ENCODE measurements at regions not wholly inside any gene's neighbourhood (a gene's known extent, or its start where the extent isn't known, plus 50 kb on each side); places are given as distances from the start of the nearest gene placed in this dataset.

DNA sequence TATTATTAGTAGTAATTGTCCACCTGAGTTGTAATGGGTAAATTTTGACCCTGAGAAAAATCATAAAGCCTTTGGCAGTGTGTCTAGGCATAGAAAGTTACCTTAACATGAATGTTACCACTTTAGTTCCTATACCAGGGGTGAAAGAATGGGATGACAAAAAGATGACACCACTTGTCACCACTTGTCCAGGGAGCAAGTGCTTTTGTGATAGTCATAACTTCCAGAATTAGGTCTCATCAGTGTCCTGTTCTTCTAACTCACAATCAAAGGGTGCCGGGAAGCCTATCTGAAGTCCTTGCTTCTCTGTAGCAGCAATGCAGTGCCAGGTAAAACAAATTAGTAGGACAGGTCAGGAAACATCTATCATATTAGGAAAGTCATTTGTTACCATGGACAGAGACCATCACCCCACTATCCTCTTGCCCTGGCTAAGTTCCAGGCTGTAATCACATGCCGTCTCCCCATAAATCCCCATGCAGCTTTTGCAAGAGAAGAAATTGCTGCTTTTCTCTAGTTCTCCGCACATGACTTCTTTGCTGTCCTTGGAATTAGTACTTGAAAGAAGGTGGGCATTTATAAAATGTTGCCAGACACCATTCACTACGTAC, 156.5 kb upstream of the SGCD start:
- Histone ChIP-seq H3K4me1 (ENCODE audit: control insufficient read depth in 4 of 4, insufficient read depth in 4 of 4, low read length in 3 of 4) (no peaks in the 10 kb centered on the region), H3K27me3 (ENCODE audit: control insufficient read depth in 4 of 4, insufficient read depth in 4 of 4, low read length in 3 of 4) (no peaks in the 10 kb centered on the region), H3K27ac (ENCODE audit: low read depth in 1 of 2, low read length in 2 of 2) (no peak overlapping the region), H3K4me3 (ENCODE audit: low read depth in 1 of 3, low read length in 3 of 3) (no peak overlapping the region), H3K9ac (ENCODE audit: low read depth in 1 of 2, low read length in 2 of 2) (no peak overlapping the region), H3K36me3 (ENCODE audit: control insufficient read depth in 4 of 4, insufficient read depth in 3 of 4, low read depth in 1 of 4, low read length in 3 of 4) (no peaks in the 10 kb centered on the region), H3K9me3 (ENCODE audit: control insufficient read depth in 4 of 4, low read length in 3 of 4) (no peaks in the 10 kb centered on the region)
- no peak for DNase-seq (ENCODE audit: low spot score)
- 87% methylated on average over 4 of the region's 4 CpGs for WGBS
- TF ChIP-seq YY1 (IDR thresholded peaks at IDR 0.05) (no peak), TAF1 (conservative IDR thresholded peaks at IDR 0.05) (no peak), EGR1 (IDR thresholded peaks at IDR 0.05; ENCODE audit: low read depth in 2 of 2) (no peak), REST (IDR thresholded peaks at IDR 0.05) (no peak), RAD21 (IDR thresholded peaks at IDR 0.05) (no peak), ATF3 (IDR thresholded peaks at IDR 0.05) (no peak), ZBTB33 (IDR thresholded peaks at IDR 0.05) (no peak), FOXA2 (IDR thresholded peaks at IDR 0.05) (no peak), HNF4G (IDR thresholded peaks at IDR 0.05) (no peak), HNF4A (conservative IDR thresholded peaks at IDR 0.05) (no peak), NR2F2 (IDR thresholded peaks at IDR 0.05) (no peak), SP1 (IDR thresholded peaks at IDR 0.05) (no peak), FOXA1 (IDR thresholded peaks at IDR 0.05) (no peak), RXRA (IDR thresholded peaks at IDR 0.05) (no peak), GABPA (IDR thresholded peaks at IDR 0.05 in 1 of 2, conservative IDR thresholded peaks at IDR 0.05 in 1 of 2) (no peak)
- TF ChIP-seq, protein P1, sequence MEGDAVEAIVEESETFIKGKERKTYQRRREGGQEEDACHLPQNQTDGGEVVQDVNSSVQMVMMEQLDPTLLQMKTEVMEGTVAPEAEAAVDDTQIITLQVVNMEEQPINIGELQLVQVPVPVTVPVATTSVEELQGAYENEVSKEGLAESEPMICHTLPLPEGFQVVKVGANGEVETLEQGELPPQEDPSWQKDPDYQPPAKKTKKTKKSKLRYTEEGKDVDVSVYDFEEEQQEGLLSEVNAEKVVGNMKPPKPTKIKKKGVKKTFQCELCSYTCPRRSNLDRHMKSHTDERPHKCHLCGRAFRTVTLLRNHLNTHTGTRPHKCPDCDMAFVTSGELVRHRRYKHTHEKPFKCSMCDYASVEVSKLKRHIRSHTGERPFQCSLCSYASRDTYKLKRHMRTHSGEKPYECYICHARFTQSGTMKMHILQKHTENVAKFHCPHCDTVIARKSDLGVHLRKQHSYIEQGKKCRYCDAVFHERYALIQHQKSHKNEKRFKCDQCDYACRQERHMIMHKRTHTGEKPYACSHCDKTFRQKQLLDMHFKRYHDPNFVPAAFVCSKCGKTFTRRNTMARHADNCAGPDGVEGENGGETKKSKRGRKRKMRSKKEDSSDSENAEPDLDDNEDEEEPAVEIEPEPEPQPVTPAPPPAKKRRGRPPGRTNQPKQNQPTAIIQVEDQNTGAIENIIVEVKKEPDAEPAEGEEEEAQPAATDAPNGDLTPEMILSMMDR (IDR thresholded peaks at IDR 0.05; ENCODE audit: low read depth, low read length, missing input control), result no peak
- TF ChIP-seq, protein P2, sequence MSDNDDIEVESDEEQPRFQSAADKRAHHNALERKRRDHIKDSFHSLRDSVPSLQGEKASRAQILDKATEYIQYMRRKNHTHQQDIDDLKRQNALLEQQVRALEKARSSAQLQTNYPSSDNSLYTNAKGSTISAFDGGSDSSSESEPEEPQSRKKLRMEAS (IDR thresholded peaks at IDR 0.05), result no peak

Data from liver (tissue), 8 donors.